Fibroblast of the aortic adventitia (primary cell): ENCODE measurements at regions not wholly inside any gene's neighbourhood (a gene's known extent, or its start where the extent isn't known, plus 50 kb on each side); places are given as distances from the start of the nearest gene placed in this dataset.
A peak's percentile ranks its signal among the peaks of the same experiment; 100 is the strongest.

ENCODE experiments used
- DNase-seq: peaks from one replicate; pipeline ENCODE4 v3.0.0-alpha.2; 2010; ENCODE audit warnings: low read depth
- H3K4me3 ChIP-seq: 2 replicates; pipeline ENCODE4 v1.5.1; 2011; ENCODE audit warnings: low read depth, mild to moderate bottlenecking, control low read depth, low read length, moderate library complexity
- CTCF ChIP-seq: IDR thresholded peaks from 2 replicates; pipeline ENCODE4 v1.5.1; 2011; ENCODE audit warnings: mild to moderate bottlenecking, low read length, control low read depth, inconsistent platforms; ENCODE audit not compliant: insufficient read depth

GRCh38 chr13:44044547-44045179 is 165.0 kb downstream of the LACC1 start:
- TF ChIP-seq CTCF = no peak
- H3K4me3 ChIP-seq = no peak overlapping the region
- no peak for DNase-seq

GRCh38 chr13:44045180-44045562 is 165.5 kb downstream of the LACC1 start:
- no peak for TF ChIP-seq CTCF
- DNase-seq = no peak

GRCh38 chr13:44046428-44046827 is 166.7 kb downstream of the LACC1 start:
- no peak for TF ChIP-seq CTCF
- H3K4me3 ChIP-seq = no peak overlapping the region
- no peak for DNase-seq

More at GRCh38 chr13:44045180-44045562, 165.5 kb downstream of the LACC1 start:
- no peak overlapping the region for H3K4me3 ChIP-seq

GRCh38 chr13:44048326-44048725 is 168.6 kb downstream of the LACC1 start:
- no peak overlapping the region for H3K4me3 ChIP-seq
- TF ChIP-seq CTCF = peak; percentile 25
- peak; percentile 26 for DNase-seq

- TF ChIP-seq CTCF = no peak
- H3K4me3 ChIP-seq = no peak overlapping the region
- DNase-seq = no peak
Observed at GRCh38 chr13:44049081-44049945, 169.6 kb downstream of the LACC1 start.

- TF ChIP-seq CTCF = peak; percentile 84
- peak; percentile 68 for DNase-seq
- H3K4me3 ChIP-seq = no peak overlapping the region
Observed at GRCh38 chr13:44050450-44051063, 170.9 kb downstream of the LACC1 start.
